GM23338 (cell line): ENCODE measurements at regions not wholly inside any gene's neighbourhood (a gene's known extent, or its start where the extent isn't known, plus 50 kb on each side); places are given as distances from the start of the nearest gene placed in this dataset.

Source experiments
- ATAC-seq: fragments of 200-7000 bp; cut with Tn5 transposase; 3 replicates; pipeline ENCODE4 v1.9.1; 2020
- DNase-seq: peaks from one replicate; pipeline ENCODE4 v3.0.0-alpha.2; 2015; ENCODE audit warnings: low spot score
- H2AFZ ChIP-seq: fragments of 200-600 bp; sonication (generic); 2 replicates; pipeline ENCODE4 v1.8.0; 2016; ENCODE audit warnings: antibody characterized with exemption, mild to moderate bottlenecking, moderate library complexity
- H3F3A ChIP-seq: fragments of 200-600 bp; sonication (generic); replicated peaks from 2 replicates; pipeline ENCODE4 v1.8.0; 2017; ENCODE audit warnings: antibody characterized with exemption, mixed run types, low read depth
- H3K27ac ChIP-seq: fragments of 200-600 bp; sonication (generic); 2 replicates; pipeline ENCODE4 v1.6.1; 2016; ENCODE audit warnings: low read depth
- H3K27me3 ChIP-seq: fragments of 200-600 bp; sonication (generic); 2 replicates; pipeline ENCODE4 v1.8.0; 2016; ENCODE audit warnings: mild to moderate bottlenecking, mixed run types, moderate library complexity; ENCODE audit not compliant: insufficient read depth
- H3K36me3 ChIP-seq: fragments of 200-600 bp; sonication (generic); 2 replicates; pipeline ENCODE4 v1.8.0; 2016; ENCODE audit warnings: mild to moderate bottlenecking; ENCODE audit not compliant: insufficient read depth
- H3K4me1 ChIP-seq: fragments of 200-600 bp; sonication (generic); 2 replicates; pipeline ENCODE4 v1.8.0; 2016; ENCODE audit warnings: mild to moderate bottlenecking, moderate library complexity; ENCODE audit not compliant: insufficient read depth
- H3K4me2 ChIP-seq: fragments of 200-600 bp; sonication (generic); 2 replicates; pipeline ENCODE4 v1.7.1; 2017; ENCODE audit warnings: mixed run types
- H3K4me3 ChIP-seq: fragments of 200-600 bp; sonication (generic); 2 replicates; pipeline ENCODE4 v1.6.1; 2016; ENCODE audit warnings: mixed run types
- H3K79me2 ChIP-seq: fragments of 200-600 bp; sonication (generic); replicated peaks from 2 replicates; pipeline ENCODE4 v1.8.0; 2017; ENCODE audit warnings: mild to moderate bottlenecking; ENCODE audit not compliant: insufficient read depth
- H3K9me2 ChIP-seq: fragments of 200-600 bp; sonication (generic); 2 replicates; pipeline ENCODE4 v1.8.0; 2017; ENCODE audit not compliant: insufficient read depth
- H4K20me1 ChIP-seq: fragments of 200-600 bp; sonication (generic); replicated peaks from 2 replicates; pipeline ENCODE4 v1.8.0; 2017; ENCODE audit warnings: mild to moderate bottlenecking; ENCODE audit not compliant: insufficient read depth
- H3K27ac Mint-ChIP-seq: 2 replicates; pipeline ENCODE4 v1.8.0; 2020; ENCODE audit warnings: inconsistent platforms, mild to moderate bottlenecking, moderate library complexity, mixed read lengths
- H3K27me3 Mint-ChIP-seq: 3 replicates; pipeline ENCODE4 v1.8.0; 2022; ENCODE audit warnings: low read depth, mild to moderate bottlenecking, moderate library complexity, mixed read lengths, inconsistent platforms; ENCODE audit not compliant: insufficient read depth, poor library complexity
- H3K36me3 Mint-ChIP-seq: 3 replicates; pipeline ENCODE4 v1.8.0; 2021; ENCODE audit warnings: low read depth, mild to moderate bottlenecking, inconsistent platforms, moderate library complexity, mixed read lengths
- H3K4me1 Mint-ChIP-seq: 3 replicates; pipeline ENCODE4 v1.8.0; 2020; ENCODE audit warnings: mild to moderate bottlenecking, inconsistent platforms, mixed read lengths
- H3K4me3 Mint-ChIP-seq: 3 replicates; pipeline ENCODE4 v1.8.0; 2021; ENCODE audit warnings: moderate library complexity, mild to moderate bottlenecking, inconsistent platforms, mixed read lengths
- H3K9me3 Mint-ChIP-seq: 3 replicates; pipeline ENCODE4 v1.8.0; 2020; ENCODE audit warnings: moderate library complexity, mild to moderate bottlenecking, inconsistent platforms, mixed read lengths
- CREB1 ChIP-seq: fragments of 250-450 bp; sonication (Bioruptor Pico); IDR thresholded peaks from 2 replicates; pipeline ENCODE4 v1.5.0; 2020; ENCODE audit warnings: low read depth, mild to moderate bottlenecking, moderate library complexity
- CTCF ChIP-seq, 2 experiments: fragments of 200-600 bp in 1 of 2; sonication (generic) in 1 of 2; conservative IDR thresholded peaks; 2 replicates each; pipeline versions ENCODE4 v1.5.1 to v1.6.1; 2016 to 2017; ENCODE audit warnings: antibody characterized with exemption in 2 of 2, low read depth in 2 of 2, mild to moderate bottlenecking in 2 of 2, moderate library complexity in 1 of 2
- EZH2phosphoT487 ChIP-seq: fragments of 200-600 bp; sonication (generic); IDR thresholded peaks from one replicate; pipeline ENCODE4 v1.8.1; 2018; ENCODE audit warnings: antibody characterized with exemption; ENCODE audit not compliant: unreplicated experiment
- NANOG ChIP-seq: IDR thresholded peaks from 2 replicates; pipeline ENCODE4 v1.6.1; 2016; ENCODE audit warnings: antibody characterized with exemption, borderline replicate concordance
- STAT1 ChIP-seq: IDR thresholded peaks from one replicate; pipeline ENCODE4 v1.6.1; 2016; ENCODE audit warnings: antibody characterized with exemption; ENCODE audit not compliant: unreplicated experiment
- ZNF114 ChIP-seq: fragments of 250-450 bp; sonication (Bioruptor Pico); IDR thresholded peaks from 2 replicates; pipeline ENCODE4 v1.5.0; 2020; ENCODE audit warnings: mild to moderate bottlenecking, moderate library complexity
- ZNF331 ChIP-seq: fragments of 250-450 bp; sonication (Bioruptor Pico); IDR thresholded peaks from 2 replicates; pipeline ENCODE4 v1.5.0; 2020; ENCODE audit warnings: low read depth, mild to moderate bottlenecking, moderate library complexity
- TF ChIP-seq, protein P1 (sequence below): IDR thresholded peaks from 2 replicates; pipeline ENCODE4 v1.6.1; 2016; ENCODE audit warnings: antibody characterized with exemption

DNA sequence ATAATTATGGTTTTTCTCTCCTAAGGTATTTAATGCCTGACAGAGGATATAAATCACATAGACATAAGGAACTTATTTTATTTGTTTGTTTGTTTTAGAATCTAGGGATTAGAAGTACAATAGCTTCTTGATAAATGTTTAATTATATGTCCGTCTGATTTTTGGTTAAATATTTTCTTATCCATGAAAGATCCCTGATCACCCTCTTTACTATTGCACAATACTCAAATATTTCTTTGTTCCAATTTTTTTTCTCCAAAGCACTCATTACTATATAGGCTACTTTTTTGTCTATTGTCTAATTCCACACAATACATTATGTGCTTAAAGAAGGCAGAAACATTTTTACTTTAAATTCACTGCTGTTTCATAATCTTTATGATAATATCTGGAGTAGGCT, 875.8 kb downstream of the TDRD15 start:
- H3K9me2 ChIP-seq: no peaks in the 10 kb centered on the region
- Mint-ChIP-seq H3K36me3 (no peaks in the 10 kb centered on the region; the same call in 2 of the 3 replicates), H3K27ac (no peak overlapping the region), H3K4me1 (no peaks in the 10 kb centered on the region), H3K4me3 (no peak overlapping the region), H3K27me3 (peaks cover 2% of the 10 kb centered on the region), H3K9me3 (peaks cover 8% of the 10 kb centered on the region; the same call in 2 of the 3 replicates)
- DNase-seq (no peak), ATAC-seq (no peak)
- H3K27ac ChIP-seq: no peak overlapping the region
- H3K4me2 ChIP-seq: no peak overlapping the region
- H3K27me3 ChIP-seq: no peaks in the 10 kb centered on the region
- no peaks in the 10 kb centered on the region for H3K79me2 ChIP-seq
- no peak for TF ChIP-seq CREB1 (CRISPR knock-in tag)
- TF ChIP-seq EZH2phosphoT487: no peak
- TF ChIP-seq ZNF331 (CRISPR knock-in tag): no peak
- TF ChIP-seq ZNF114 (CRISPR knock-in tag): no peak
- H3K36me3 ChIP-seq: no peaks in the 10 kb centered on the region
- no peak overlapping the region for H3K4me3 ChIP-seq
- no peaks in the 10 kb centered on the region for H3K4me1 ChIP-seq
- H2AFZ ChIP-seq: no peak overlapping the region
- no peaks in the 10 kb centered on the region for H4K20me1 ChIP-seq
- H3F3A ChIP-seq: no peaks in the 10 kb centered on the region

GRCh38 chr2:22002066-22002465, 878.3 kb downstream of the TDRD15 start:
- Mint-ChIP-seq H3K9me3 (peaks cover 4% of the 10 kb centered on the region; the same call in 2 of the 3 replicates), H3K27ac (no peak overlapping the region), H3K27me3 (peaks cover 2% of the 10 kb centered on the region), H3K4me3 (no peak overlapping the region), H3K4me1 (peaks cover 4% of the 10 kb centered on the region; the same call in 2 of the 3 replicates), H3K36me3 (no peaks in the 10 kb centered on the region; the same call in 2 of the 3 replicates)
- H3K9me2 ChIP-seq: 0 out of 2 replicates have a peak, but pooled peaks cover 4% of the 10 kb centered on the region
- H3F3A ChIP-seq: no peaks in the 10 kb centered on the region
- H2AFZ ChIP-seq: no peak overlapping the region
- ATAC-seq: no peak
- H3K27me3 ChIP-seq: no peaks in the 10 kb centered on the region
- H4K20me1 ChIP-seq: no peaks in the 10 kb centered on the region
- no peak overlapping the region for H3K27ac ChIP-seq
- H3K4me2 ChIP-seq: no peak overlapping the region
- no peaks in the 10 kb centered on the region for H3K4me1 ChIP-seq
- DNase-seq: no peak
- no peak overlapping the region for H3K4me3 ChIP-seq
- H3K79me2 ChIP-seq: no peaks in the 10 kb centered on the region
- TF ChIP-seq STAT1: no peak
- TF ChIP-seq NANOG: no peak
- TF ChIP-seq, protein P1, sequence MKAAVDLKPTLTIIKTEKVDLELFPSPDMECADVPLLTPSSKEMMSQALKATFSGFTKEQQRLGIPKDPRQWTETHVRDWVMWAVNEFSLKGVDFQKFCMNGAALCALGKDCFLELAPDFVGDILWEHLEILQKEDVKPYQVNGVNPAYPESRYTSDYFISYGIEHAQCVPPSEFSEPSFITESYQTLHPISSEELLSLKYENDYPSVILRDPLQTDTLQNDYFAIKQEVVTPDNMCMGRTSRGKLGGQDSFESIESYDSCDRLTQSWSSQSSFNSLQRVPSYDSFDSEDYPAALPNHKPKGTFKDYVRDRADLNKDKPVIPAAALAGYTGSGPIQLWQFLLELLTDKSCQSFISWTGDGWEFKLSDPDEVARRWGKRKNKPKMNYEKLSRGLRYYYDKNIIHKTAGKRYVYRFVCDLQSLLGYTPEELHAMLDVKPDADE: no peak
- no peak for TF ChIP-seq ZNF114 (CRISPR knock-in tag)
- no peak for TF ChIP-seq CTCF (conservative IDR thresholded peaks at IDR 0.05; ENCODE audit: low read depth in 2 of 2)
- H3K36me3 ChIP-seq: no peaks in the 10 kb centered on the region
